NCI-H2107 treated with DMSO at 0.1 percent for 48 hours (cell line): ENCODE measurements at regions not wholly inside any gene's neighbourhood (a gene's known extent, or its start where the extent isn't known, plus 50 kb on each side); places are given as distances from the start of the nearest gene placed in this dataset.
"Not testable (repeated sequence)": the region's sequence is repeated elsewhere in the genome, so short reads cannot be mapped to it uniquely, and the experiment has no call there.

Source experiments
- DNase-seq: peaks from one replicate; lab custom pipeline; 2025; ENCODE audit not compliant: unreplicated experiment; lab: John Stamatoyannopoulos, UW

DNA sequence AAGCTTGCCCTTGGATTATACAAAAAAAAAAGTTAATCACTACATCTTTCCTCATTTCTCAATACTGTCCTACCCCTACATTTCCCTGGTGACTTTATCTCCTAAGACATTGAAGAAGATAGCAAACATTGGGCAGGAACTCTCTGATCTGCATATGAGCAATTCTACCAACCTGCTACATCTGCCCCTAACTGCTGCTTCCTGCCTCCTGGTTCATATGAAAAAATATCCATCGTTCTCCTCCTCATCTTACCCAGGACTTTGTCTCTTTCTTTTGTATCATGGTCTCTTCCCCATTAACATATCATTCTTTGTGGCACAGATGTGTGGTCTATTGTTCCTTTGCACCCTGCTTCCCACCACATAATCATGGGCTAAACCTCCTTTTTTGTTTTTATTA is 139.7 kb upstream of the PCGF5 start:
- DNase-seq = no peak

DNA sequence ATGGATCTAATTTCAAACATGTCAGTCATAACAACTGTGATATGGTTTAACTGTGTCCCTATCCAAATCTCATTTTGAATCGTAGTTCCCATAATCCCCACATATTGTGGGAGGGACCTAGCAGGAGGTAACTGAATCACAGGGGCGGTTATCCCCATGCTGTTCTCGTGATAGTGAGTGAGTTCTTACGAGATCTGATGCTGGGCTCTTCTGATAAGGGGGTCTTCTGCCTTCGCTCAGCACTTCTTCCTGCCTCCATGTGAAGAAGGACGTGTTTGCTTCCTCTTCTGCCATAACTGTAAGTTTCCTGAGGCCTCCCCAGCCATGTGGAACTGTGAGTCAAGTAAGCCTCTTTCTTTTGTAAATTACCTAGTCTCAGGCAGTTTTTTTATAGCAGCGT is 138.0 kb upstream of the PCGF5 start:
- no peak for DNase-seq

DNA sequence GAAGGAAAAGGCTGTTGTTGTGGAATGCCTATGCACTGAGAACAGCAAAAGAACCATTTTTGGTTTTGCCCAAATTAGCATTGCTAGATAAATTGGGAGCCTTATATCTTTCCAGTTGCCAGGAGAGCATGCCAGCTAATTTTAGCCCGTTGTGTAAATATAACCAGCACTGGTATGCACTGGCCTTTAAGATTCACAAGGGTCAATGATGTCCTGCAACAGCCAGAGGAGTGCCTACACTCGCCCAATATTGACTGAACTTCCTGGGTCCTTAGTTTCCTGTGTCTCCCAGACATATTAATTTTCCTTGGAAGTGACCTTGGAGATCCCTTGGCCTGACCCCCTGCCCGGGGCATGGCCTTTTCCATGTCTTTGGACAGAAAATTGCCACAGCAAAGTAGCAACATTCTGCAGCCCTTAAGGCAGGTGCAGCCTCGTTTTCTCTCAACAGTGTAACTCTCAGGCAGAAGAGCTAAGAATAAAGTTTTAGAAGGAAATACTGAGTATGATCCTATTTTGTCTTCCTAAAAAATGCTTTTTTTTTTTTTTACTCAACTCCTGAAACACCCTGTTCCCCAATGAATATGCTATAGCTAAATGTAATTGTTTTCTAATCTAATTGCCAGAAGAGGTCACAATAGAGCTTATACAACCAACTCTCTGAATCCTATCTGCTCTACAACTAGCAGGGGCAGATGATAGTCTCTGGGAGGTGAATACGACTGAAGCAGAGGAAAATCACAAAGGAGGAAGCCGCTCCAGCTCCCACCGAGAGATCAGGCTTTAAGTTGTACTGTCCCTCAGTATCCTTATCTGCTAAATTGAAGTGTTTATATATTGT is 131.9 kb upstream of the PCGF5 start:
- peak; percentile 15 for DNase-seq

DNA sequence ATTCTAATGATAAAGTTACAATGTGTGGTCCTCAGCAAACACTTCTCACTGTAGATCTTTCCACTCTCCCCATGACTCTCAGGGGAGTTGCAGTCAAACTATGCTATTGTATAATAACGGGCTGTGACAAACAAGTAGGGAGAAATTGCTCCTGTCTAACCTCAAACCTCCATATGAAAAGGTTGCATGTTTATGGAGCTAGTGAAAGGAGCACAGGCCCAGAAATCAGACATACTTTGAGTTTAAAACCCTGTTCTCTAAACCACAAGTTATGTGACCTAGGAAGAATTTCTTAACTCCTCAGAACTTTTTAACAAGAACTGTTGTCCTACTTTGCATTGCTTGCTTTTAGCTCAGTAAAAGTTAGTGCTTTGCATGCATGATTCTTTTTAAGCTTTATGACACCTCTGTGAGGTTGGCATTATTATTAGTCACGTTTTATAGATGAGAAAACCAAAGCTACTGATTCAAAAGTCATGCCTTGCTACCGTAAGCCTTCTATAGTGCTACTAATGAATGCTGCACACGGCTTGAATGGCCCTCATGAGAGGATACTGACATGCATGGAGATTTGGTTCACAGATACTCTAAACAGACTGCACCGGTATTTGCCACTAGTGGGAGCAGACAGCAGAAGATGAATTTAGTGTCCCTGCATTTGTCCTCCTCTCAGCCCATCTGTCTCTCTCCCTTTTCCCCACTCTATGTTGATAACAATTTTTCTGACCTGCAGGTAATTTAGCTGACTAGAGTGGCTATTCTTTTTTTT is 129.5 kb upstream of the PCGF5 start:
- peak; percentile 26 for DNase-seq

DNA sequence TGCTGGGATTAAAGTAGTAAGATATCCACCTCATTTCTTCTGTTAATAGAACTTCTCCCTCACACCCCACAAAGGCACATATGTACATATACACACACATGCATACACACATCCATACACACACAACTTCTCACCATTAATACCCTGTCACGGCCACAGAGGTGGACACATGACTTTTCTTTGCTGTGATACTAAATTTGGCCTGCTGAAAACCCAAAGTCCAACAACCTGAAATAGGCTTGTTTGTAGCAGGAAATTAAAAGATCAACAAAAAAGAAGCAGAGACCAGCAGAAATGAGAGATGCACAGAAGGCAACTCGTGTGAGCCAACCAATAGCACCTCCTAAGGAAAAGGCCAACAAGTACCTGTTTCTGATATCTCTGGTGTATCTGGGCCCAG is 128.7 kb upstream of the PCGF5 start:
- DNase-seq = no peak

DNA sequence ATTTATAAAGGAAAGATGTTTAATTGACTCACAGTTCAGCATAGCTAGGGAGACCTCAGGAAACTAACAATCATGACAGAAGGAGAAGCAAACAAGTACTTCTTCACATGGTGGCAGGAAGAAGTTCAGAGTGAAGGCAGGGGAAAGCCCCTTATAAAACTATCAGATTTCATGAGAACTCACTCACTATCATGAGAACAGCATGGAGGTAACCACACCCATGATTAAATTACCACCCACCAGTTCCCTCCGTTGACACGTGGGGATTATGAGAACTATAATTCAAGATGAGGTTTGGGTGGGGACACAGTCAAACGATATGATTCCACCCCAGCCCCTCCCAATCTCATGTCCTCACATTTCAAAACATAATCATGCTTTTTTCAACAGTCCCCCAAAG is 124.2 kb upstream of the PCGF5 start:
- DNase-seq = no peak

DNA sequence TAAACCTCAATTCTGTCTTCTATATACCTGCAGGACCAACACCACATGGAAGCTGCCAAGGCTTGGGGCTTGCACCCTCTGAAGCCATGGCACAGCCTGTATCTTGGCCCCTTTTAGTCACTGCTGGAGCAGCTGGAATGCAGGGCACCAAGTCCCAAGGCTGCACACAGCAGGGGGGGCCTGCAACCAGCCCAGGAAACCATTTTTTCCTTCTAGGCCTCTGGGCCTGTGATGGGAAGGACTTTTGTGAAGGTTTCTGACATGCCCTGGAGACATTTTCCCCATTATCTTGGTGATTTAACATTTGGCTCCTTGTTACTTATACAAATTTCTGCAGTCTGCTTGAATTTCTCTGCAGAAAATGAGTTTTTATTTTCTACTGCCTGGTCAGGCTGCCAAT is 123.2 kb upstream of the PCGF5 start:
- DNase-seq = no peak

DNA sequence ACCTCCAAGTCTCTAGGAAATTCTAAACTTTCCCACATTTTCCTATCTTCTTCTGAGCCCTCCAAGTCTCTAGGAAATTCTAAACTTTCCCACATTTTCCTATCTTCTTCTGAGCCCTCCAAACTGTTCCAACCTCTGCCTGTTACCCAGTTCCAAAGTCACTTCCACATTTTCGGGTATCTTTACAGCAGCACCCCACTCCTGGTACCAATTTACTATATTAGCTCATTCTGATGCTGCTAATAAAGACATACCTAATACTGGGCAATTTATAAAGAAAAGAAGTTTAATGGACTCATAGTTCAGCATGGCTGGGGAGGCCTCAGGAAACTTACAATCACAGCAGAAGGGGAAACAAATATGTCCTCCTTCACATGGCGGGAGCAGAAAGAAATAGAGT is 122.4 kb upstream of the PCGF5 start:
- not testable (repeated sequence) for DNase-seq

DNA sequence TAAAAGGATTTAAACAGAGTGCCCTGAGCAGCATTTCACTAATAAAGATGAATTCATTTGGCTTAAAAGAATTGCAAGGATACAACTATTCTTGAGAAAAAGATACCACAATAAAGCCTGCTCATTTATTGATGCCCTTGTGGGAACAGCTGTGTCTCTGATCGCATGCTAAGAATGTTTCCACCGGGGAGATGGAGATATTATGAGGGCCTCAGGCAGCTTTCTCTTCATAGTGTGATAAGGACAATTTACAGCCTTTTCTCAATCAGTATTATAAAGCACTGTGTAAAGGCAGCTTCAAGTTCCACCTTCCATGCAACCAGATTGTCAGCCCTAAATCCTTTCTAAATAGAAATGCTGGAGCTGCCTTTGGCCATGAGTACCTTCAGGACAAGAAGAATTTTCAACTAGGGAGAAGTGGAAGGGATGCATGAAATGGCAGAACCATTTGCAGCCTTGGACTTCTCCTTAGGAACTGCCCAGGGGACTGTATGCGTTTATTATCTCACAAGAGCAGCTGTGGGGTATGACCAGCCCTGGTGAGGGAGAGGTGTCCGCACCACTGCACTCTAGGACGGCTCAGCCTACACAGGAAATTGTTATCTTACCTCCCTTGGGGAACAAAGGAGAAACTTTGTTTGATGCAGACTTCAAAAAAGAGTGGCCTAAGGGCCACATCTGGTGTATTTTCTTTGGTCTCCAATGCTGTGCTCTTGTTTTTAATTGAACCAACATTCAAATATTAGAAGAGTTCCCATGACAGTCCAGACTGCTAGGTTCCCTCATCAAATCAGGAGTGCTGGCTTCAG is 116.9 kb upstream of the PCGF5 start:
- DNase-seq = no peak

DNA sequence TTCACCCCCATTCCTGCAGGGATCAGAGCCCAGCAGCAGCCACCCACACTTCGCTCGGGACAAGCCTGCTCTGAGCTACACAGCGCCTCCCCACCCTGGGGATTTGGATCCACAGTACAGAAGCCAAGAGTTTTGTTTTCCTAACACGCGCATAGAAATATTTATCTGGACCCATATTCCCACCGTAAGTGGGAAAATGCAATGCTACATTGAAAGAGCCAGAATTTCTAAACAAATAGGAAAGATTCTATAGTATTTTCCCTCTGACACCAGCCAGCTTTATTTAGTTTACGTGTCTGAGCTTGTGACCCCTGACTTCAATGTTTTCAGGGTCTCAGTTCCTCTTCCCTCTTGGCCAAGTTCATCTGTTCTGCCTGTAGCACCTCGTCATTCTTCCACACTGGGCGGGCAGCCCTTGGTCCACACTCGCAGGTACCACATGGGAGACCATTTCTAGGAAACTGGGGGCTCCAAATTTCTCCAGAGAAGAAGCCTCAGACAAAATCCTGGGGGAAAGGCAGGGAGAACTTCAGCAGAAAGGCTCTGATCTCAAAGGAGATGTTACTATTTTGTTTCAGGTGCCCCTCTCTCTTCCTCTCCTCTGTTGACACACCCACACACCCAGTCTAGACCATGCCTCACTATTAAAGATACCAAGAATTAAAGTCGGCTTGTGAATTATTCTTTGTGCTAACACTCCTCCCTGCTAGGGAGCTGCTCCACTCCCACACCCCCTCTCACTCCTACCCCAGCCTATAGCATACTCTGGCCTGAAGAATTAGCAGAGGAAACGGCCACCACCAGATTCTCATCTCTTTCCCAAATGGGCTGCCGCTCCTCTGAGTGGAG is 116.0 kb upstream of the PCGF5 start:
- no peak for DNase-seq

DNA sequence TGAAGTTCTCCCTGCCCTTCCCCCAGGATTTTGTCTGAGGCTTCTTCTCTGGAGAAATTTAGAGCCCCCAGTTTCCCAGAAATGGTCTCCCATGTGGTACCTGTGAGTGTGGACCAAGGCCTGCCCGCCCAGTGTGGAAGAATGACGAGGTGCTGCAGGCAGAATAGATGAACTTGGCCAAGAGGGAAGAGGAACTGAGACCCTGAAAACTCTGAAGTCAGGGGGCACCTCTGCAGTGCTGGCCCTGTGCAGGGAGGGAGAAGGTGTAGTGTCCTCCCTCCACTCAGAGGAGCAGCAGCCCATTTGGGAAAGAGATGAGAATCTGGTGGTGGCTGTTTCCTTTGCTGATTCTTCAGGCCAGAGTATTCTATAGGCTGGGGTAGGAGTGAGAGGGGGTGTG is 115.2 kb upstream of the PCGF5 start:
- no peak for DNase-seq

DNA sequence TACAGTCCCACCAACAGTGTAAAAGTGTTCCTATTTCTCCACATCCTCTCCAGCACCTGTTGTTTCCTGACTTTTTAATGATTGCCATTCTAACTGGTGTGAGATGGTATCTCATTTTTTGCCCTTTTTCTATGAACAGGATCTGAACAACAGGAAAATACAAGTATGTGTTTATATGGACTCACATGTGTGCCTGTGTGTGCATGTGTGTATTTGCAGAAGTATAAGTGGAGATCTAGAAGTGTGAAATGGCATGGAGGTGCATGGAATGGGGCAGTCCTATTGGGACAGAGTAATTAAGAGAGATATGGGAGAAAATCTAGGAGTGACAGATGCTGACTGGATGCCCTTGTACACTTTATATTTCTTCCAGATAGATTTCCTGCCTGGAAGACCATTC is 111.6 kb upstream of the PCGF5 start:
- no peak for DNase-seq

DNA sequence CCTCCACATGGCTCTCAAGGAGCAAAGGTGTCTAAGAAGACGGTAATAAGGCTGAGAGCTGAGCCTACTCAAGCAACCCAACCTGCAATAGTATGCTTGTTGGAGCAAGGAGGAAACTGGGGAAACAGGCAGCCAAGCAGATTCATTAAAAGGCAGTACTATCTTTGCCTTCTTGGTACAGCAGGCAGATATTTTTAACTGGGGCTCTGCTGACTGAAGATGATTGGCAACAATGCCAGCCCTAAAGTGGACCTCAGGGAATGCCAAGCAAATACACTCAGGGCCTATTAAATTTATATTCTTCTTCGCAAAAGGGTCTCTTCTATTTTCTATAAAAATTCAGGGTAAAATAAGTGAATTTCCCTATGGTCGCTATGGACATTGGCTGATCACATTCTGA is 109.4 kb upstream of the PCGF5 start:
- no peak for DNase-seq

DNA sequence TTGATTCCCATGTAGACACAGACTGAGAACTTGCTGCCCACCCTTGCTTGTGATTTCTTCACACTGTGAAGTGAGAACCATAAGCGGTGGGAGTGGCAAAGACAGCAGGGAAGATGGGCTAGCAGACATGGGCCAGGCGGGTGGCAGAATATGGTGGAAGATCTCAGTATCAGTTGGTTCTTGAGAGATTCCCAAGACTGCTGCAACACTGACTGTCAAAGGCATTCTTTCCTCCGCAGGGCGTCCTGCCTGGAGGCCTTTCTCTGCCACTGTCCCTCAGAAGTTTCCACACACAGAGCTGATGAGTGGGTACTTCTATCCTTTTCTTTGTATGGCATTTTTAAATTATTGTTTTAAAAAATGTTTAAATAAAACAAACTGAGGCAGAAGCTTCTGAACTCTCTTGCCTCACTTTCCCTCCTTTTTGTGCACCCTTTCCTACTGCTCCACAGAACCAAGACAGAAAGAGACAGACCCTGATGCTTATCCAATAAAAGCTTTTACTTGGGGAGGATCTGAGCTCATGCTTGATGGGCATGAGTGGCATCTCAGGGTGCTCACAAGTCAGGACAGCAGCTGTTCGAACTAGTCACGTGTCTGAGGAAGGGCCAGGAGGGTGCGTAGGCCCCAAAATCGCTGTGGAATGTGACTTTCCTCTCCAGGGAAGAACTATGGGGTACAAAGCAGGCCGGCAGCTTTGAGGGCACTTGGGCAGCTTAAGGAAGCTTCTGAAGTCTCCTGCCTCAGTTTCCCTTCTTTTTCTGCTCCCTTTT is 104.7 kb upstream of the PCGF5 start:
- DNase-seq = no peak

DNA sequence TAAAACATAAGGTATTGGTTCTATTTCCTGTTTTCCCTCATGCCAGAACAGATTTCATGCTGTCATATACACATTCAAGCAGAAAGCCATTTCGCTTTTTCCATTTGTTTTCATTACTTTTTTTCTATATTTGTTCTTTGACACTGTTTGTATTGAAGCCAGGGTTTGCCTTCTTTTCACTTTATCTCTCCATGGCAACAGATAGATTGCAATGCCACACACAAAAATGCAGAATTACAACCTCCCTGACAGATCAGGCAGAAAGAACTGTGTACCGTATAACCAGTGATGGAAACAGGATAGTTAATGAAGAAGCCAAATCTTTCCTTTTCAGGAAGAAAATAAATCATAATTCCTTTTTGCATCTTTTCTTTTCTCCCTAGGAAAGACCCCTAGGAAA is 103.0 kb upstream of the PCGF5 start:
- DNase-seq = no peak

DNA sequence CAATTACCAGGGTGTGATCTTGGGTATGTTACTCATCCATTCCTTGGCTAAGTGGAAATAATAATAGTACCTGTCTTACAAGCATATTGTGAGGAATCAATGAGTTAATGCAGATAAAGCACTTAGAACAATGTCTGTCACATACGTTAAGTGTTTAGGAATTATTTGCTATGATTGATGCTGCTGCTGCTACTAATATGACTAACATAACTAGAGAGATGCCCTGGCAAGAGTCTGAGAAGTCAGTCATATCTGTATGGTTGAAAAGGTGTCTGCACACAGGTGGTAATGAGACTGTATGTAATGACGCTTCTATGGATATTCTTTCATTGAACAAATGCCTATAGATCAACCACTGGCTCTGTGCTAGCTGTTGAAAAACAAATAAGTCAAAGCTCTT is 100.1 kb upstream of the PCGF5 start:
- DNase-seq = no peak

DNA sequence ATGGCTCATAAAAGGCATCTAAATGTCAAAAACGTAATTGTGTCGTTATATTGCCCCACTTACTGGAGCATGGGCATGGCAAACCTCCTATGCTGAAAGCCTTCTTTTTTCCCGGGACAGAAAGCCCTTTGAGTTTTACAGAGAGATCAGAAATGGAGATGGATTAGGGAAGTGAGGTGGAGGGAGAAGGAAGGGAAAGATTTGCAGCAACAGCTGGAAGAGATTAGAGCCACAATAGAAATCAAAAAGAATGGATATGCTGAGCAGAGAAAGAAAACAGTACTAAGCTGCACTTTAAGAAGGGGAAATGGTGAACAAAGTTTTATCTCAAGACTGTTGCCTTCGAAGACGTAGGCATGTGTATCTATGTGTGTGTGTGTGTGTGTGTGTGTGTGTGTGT is 97.2 kb upstream of the PCGF5 start:
- DNase-seq = no peak

DNA sequence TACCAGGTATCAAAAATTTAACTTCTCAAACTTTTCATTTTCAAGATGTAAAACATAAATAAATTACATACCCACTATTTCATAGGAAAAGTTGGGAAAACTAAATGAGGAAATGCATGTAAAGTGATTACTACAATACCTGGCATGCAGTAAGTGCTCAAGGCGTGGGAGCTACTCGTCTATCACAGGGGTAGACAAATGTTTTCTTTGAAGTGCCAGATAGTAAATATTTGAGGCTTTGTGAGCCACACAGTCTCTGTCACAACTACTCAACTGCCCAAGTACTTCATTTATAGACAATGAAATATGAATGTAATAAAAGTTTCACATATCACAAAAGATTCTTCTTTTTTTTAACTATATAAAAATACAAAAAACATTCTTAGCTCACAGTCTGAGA is 96.4 kb upstream of the PCGF5 start:
- no peak for DNase-seq

DNA sequence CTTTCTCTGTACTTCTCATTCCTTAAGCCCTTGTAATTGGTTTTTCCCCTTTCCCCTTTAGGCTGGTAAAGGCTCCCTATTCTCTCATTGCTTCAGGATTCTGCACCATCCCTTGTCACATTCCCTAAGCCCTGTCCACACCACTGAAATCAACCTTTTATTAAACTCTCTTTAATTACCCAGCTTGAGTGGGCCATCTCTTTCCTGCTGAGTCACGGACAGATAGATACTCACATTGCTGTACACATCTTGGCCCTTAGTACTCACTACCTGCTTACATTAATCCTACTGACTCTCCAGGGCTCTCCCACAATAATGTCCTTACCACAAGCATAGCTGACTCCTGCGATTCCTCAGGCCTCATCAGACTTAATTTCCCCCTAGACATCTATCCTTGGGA is 94.0 kb upstream of the PCGF5 start:
- no peak for DNase-seq
